DMS 273 treated with DMSO at 0.1 percent for 48 hours (cell line): ENCODE measurements at regions not wholly inside any gene's neighbourhood (a gene's known extent, or its start where the extent isn't known, plus 50 kb on each side); places are given as distances from the start of the nearest gene placed in this dataset.
A peak's percentile ranks its signal among the peaks of the same experiment; 100 is the strongest.

Experiments used
- DNase-seq: peaks from one replicate; lab custom pipeline; 2025; lab: John Stamatoyannopoulos, UW

DNA sequence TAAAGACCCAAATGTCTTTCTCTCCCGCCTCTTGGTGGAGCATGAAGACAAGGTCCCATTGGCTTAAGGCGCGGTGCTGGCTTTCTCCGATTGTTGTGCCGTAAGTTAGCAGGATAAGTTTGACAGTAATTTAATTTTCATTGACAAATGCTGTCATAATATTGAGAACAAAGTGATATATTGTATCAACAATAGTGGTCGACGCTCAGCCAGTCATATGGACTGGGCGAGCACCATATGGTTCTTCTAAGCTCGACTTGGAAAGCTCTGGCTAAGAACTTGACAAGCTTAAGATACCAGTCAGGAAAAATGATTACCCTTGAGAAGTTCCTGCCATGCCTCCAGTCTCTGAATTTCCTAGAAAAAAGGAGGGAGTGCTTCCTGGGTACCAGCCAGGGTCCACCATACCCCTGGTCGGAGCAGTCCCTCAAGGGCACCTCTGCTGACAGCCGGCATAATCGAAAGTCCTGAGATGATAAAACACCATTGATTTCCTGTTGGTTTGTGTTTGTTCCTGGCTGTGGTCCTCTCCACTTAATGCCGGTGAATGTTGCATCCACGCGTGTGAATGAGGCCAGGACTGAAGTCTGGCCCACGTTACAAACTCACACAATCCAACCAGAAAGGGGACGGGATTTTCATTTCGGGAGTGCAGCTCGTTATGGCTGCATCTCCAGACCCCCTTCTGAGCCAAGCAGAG is 262.1 kb downstream of the ZNF536 start:
- DNase-seq, result no peak

DNA sequence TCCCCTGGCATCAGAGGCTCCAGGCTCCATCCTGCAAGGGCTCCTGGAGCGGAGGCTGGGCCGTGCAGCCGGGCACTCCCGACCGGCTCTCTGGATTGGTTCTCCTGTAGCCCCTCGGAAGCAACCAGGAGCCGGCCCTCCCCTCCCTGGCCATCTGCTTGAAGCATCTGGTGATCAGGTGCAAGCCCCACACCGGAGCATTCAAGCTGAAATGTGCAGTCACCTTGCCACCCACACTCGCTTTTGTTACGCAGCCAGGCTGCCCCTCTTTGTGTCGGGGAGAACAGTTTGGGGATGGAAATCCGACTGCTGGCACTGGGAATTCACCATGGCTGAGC is 258.8 kb downstream of the ZNF536 start:
- peak; percentile 7 for DNase-seq

DNA sequence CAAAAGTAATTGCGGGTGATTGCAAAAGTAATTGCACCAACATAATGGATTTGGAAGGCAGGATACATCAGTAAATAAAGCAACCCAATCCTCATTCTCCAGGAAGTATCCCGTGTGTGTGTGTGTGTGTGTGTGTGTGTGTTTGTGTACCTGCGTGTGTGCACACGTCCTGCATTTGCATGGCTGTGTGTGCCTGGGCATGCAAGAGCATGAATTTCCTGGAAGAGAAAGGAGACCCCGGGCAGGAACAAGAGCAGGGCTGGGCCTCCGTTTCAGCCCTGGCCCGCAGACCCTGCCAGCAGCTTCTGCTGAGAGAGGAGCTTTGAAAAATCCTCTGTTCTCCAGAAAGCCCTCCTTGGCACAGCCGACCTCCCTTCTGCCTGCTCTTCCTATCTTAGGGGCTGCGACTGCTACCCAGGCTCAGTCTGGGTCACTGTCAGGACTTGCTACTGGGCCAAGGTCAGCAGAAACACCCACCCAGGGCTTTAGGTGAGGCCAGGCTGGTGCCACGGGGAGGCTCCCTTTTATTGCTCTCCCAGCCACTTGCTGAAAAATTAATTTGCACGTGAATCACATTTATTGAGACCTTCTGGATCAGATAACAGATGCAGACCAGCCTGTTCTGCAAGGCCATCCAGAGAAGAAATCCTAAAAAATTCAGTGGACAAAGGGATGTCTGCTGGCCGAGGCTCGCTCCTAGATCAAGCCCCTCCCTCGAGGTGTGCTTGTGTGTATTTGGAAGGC is 258.3 kb downstream of the ZNF536 start:
- no peak for DNase-seq

DNA sequence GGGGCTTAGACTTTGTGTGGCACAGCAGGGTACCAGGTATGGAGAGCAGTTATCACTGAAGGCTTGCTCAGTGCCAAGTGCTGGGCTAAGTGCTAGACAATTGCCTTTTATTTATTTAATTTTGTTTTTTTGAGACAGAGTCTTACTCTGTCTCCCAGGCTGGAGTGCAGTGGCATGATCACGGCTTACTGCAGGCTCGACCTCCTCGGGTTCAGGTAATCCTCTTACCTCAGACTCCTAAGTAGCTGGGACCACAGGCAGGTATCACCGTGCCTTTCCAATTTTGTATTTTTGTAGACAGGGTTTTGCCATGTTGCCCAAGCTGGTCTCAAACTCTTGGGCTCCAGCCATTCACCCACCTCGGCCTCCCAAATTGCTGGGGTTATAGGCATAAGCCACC is 256.9 kb downstream of the ZNF536 start:
- DNase-seq, result no peak

DNA sequence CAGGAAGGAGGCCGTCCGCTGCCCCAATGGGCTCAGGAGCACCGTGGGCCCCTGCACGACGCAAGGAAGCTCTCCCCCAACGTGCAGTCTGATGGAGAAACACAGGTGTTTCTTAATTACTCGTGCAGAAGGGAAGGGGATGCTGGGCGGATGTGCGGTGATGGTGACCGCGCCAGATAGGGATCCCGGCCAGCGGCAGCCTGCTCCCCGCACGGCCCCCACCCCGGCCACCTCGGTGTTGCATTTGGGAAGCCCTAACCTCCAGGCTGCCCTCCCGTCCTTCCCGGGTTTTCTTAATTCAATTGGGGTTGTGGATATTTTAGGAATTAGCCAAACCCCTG is 254.4 kb downstream of the ZNF536 start:
- DNase-seq, result no peak

DNA sequence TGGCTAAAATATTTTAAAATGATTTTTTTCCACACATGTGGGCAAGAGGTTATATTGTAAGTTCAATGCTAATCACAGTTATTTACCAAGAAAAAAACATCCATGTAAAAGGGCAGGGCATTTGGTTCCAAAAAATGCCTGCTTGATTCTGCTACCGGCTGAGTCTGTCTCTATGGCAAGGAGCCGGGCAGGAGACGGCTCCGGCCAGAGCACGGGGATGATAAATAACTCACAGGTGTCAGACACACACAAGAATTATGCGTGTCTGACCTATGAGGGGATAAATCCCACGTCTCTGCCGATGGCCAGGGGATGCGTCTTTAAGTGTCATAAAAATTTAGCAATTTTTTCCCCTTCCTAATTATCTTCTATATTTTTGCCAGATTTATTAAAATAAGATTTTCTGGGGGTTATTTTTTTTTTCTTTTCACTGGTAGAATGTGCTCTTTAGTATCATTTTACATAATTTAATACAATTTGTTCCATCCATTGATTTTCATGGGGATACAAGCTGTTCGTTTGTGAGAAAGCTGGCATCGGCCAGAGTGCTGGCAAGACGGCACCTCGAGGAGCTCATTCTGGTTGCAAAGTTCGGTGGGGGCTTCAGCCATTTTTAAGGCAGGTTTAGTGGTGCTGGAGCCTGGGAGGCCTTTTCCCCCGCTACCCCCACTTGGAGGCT is 253.9 kb downstream of the ZNF536 start:
- no peak for DNase-seq

DNA sequence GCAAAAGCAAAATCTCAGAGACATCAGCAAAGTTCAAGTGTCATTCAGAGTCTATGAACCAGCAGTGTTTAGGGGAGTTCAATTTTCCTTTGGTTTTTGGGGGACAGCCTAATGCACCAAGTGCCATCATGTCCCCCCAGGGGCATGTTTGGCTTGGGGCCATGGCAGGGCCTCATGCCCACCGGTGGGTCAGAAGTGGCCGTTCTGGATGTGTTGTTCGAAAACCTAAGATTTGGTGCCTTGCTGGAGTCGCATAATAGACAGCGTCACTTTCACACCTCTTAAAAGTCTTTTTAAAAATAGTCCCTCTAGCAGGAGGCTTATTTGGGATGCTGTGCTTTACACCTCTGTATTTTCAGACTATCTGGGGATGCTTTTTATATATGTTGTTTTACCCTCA is 250.1 kb downstream of the ZNF536 start:
- no peak for DNase-seq

DNA sequence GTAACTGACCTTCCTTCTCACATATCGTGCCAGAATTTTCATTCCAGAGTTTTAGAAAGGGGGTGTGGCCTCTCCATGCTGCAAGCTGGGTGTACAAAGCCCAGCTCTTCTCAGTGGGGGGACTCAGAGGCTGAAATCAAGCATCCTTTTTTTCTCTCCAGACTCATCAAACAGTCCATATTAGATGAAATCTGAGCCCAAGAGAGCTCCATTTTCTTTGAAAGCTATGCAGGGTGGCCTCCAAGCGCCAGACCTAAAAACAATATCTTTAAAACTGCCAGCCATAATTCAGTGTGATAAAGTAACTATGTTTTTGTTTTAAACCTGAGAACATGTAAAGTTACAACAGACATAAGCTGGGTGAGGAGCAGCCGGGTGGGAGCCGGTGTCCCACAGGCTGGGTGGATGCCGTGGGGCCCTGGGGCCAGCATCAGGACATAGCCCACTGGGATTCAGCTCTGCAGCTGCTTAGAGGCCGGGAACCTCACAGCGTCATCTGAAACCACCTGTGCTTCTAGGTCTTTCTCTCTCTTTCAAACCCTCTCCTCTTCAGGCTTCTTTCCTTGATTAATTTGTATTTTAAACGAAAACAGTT is 249.2 kb downstream of the ZNF536 start:
- no peak for DNase-seq

DNA sequence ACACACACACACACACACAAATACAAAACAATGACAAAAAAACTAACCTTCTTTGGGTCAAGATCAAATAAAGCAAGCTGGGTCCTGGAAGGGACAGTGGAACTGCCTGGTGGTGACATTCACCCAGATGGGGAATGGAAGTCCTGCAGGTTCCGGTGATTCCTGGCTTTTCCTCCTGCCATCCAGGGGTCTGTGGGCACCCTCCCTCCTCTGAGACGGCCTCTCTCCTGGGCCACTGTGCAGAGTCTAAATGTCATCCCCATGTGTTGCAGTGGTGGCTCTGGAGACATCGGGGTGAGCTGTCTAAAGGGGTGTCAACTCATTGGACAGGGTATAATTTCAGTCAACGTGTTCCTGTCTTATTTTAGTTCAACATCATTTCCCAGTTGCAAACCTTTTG is 248.2 kb downstream of the ZNF536 start:
- no peak for DNase-seq

DNA sequence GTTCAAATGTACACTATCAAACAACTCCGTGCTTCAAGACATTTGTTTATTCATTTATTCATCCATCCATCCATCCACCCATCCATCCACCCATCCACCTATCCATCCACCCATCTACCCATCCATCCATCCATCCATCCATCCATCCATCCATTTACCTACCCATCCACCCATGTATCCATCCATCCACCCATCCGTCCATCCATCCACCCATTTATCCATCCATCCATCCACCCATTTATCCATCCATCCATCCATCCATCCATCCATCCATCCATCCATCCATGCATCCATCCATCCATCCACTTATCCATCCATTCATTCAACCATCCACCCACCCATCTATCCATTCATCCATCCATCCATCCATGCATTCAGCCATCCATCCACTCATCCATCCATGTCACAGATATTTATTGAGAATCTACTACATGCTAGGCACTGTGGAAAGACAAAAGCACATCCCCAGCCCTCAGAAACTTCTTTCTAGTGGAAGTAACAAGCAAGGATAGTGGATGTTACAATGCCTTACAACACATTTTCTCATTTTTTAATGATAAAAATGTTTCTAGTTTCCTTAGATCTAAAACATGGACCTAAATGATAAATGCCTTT is 237.6 kb downstream of the ZNF536 start:
- DNase-seq, result no peak

DNA sequence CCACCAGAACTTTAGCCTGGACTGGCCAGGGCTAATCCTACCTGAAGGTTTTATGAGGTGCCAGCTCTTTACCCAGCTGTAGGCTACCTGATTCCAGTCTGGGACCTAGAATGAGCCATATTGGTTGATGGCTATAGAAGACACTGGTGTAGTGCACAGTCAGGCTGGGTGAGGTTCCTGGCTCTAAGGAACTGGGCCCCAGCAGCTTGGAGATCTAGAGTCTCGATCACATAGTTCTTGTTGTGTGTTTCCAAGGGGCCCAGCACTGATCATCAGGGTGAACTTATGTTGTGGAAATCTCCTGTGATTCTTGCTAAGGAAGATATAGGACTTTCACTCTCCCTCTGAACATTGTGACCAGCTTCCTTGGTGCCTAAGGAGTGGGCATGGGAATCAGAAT is 236.3 kb downstream of the ZNF536 start:
- DNase-seq, result no peak
